ENCODE measurements at regions not wholly inside any gene's neighbourhood (a gene's known extent, or its start where the extent isn't known, plus 50 kb on each side); places are given as distances from the start of the nearest gene placed in this dataset.

GRCh38 chr2:204201507-204201906, 264.9 kb downstream of the ICOS start:
- Mint-ChIP-seq H3K9me3 (ENCODE audit: unreplicated experiment) (peaks cover 3% of the 10 kb centered on the region), H3K4me3 (ENCODE audit: unreplicated experiment) (no peak overlapping the region), H3K27ac (ENCODE audit: unreplicated experiment) (no peak overlapping the region), H3K27me3 (ENCODE audit: unreplicated experiment) (no peaks in the 10 kb centered on the region), H3K4me1 (ENCODE audit: low read depth, unreplicated experiment) (no peaks in the 10 kb centered on the region), H3K36me3 (ENCODE audit: unreplicated experiment) (no peaks in the 10 kb centered on the region)
- no peak for TF ChIP-seq CTCF (IDR thresholded peaks at IDR 0.05; ENCODE audit: partially characterized antibody, unreplicated experiment)
- no peak for DNase-seq

GRCh38 chr2:204202253-204202652, 265.7 kb downstream of the ICOS start:
- peaks cover 3% of the 10 kb centered on the region for H3K9me3 Mint-ChIP-seq (ENCODE audit: unreplicated experiment)
- no peaks in the 10 kb centered on the region for H3K27me3 Mint-ChIP-seq (ENCODE audit: unreplicated experiment)
- no peak for DNase-seq
- no peaks in the 10 kb centered on the region for H3K36me3 Mint-ChIP-seq (ENCODE audit: unreplicated experiment)
- H3K4me3 Mint-ChIP-seq (ENCODE audit: unreplicated experiment) = no peak overlapping the region
- no peak for TF ChIP-seq CTCF (IDR thresholded peaks at IDR 0.05; ENCODE audit: partially characterized antibody, unreplicated experiment)
- H3K27ac Mint-ChIP-seq (ENCODE audit: unreplicated experiment) = no peak overlapping the region
- H3K4me1 Mint-ChIP-seq (ENCODE audit: low read depth, unreplicated experiment) = no peaks in the 10 kb centered on the region

GRCh38 chr2:204203704-204204103, 267.1 kb downstream of the ICOS start:
- Mint-ChIP-seq H3K36me3 (ENCODE audit: unreplicated experiment) (no peaks in the 10 kb centered on the region), H3K27ac (ENCODE audit: unreplicated experiment) (no peak overlapping the region), H3K27me3 (ENCODE audit: unreplicated experiment) (no peaks in the 10 kb centered on the region), H3K9me3 (ENCODE audit: unreplicated experiment) (peaks cover 3% of the 10 kb centered on the region), H3K4me3 (ENCODE audit: unreplicated experiment) (no peak overlapping the region), H3K4me1 (ENCODE audit: low read depth, unreplicated experiment) (no peaks in the 10 kb centered on the region)
- no peak for DNase-seq
- TF ChIP-seq CTCF (IDR thresholded peaks at IDR 0.05; ENCODE audit: partially characterized antibody, unreplicated experiment) = no peak

DNA sequence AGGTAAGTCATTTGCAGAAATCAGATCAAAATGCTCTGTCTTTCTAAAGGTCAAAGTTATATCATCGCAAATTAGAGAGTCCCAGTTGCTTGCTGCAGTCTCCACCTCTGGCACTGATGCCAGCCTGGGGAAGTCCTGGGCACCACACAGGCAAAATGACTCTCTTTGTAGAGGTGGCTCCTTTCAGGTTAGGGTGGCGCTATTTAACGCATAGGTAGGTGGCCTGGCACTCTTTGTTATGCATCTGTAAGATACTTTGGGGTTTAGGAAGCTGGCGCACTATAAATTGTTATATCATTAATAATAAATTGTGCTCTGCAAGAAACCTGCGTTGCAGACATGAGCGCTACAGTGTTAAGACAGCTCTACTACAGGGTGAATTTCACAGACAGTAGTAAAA, 268.5 kb downstream of the ICOS start:
- no peak for DNase-seq
- TF ChIP-seq CTCF (IDR thresholded peaks at IDR 0.05; ENCODE audit: partially characterized antibody, unreplicated experiment) = no peak
- Mint-ChIP-seq H3K27ac (ENCODE audit: unreplicated experiment) (no peak overlapping the region), H3K4me3 (ENCODE audit: unreplicated experiment) (no peak overlapping the region), H3K36me3 (ENCODE audit: unreplicated experiment) (no peaks in the 10 kb centered on the region), H3K9me3 (ENCODE audit: unreplicated experiment) (peaks cover 3% of the 10 kb centered on the region), H3K27me3 (ENCODE audit: unreplicated experiment) (no peaks in the 10 kb centered on the region), H3K4me1 (ENCODE audit: low read depth, unreplicated experiment) (peaks cover under 1% of the 10 kb centered on the region)

GRCh38 chr2:204205538-204205937, 269.0 kb downstream of the ICOS start:
- Mint-ChIP-seq H3K9me3 (ENCODE audit: unreplicated experiment) (peaks cover 3% of the 10 kb centered on the region), H3K4me1 (ENCODE audit: low read depth, unreplicated experiment) (peaks cover 3% of the 10 kb centered on the region), H3K27me3 (ENCODE audit: unreplicated experiment) (no peaks in the 10 kb centered on the region), H3K36me3 (ENCODE audit: unreplicated experiment) (no peaks in the 10 kb centered on the region), H3K27ac (ENCODE audit: unreplicated experiment) (no peak overlapping the region), H3K4me3 (ENCODE audit: unreplicated experiment) (no peak overlapping the region)
- DNase-seq = peak; percentile 58
- no peak for TF ChIP-seq CTCF (IDR thresholded peaks at IDR 0.05; ENCODE audit: partially characterized antibody, unreplicated experiment)
